ENCODE measurements at regions not wholly inside any gene's neighbourhood (a gene's known extent, or its start where the extent isn't known, plus 50 kb on each side); places are given as distances from the start of the nearest gene placed in this dataset.

DNA sequence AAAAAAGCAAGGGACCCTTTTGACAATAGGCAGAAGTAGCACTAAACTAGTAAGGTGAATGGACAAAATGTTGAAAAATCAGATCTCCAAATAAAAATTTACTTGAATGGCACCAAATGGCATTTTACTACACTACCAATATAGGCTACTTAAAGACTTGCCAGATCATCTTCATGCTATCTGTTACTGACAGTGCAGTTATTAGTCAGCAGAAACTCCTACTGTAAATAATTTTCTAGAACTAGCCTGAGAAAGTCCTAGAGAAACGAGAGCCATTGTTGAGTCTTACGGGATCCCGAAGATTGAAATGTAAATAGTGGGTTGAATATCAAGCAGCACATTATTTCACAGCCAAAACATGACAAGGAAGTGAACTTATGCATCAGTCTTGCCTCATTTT is 350.3 kb downstream of the SEC23A start:
- DNase-seq (ENCODE audit: low spot score) (no peak), ATAC-seq (no peak)
- Mint-ChIP-seq H3K27me3 (no peaks in the 10 kb centered on the region), H3K4me1 (ENCODE audit: low read depth in 2 of 2) (no peaks in the 10 kb centered on the region), H3K36me3 (no peaks in the 10 kb centered on the region), H3K27ac (no peak overlapping the region), H3K9me3 (no peaks in the 10 kb centered on the region), H3K4me3 (no peak overlapping the region)

DNA sequence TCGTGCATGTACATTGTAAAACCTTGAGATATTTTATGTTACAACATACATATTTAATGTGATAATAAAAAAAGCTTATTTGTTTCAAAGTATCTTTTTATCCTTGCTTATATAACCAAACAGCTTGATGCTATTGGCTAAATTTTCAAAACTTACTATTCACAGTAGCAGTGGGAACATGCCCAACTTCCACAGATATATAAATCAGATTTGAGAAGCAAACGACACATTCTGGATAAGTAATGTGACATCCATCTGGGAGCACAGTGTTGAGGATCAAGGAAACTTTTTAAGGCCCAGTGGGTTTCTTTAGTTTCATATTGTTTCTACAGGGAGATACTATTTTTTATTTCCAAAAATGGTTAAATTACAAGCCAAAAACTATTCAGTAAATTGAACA is 350.7 kb downstream of the SEC23A start:
- no peak for DNase-seq (ENCODE audit: low spot score)
- Mint-ChIP-seq H3K36me3 (no peaks in the 10 kb centered on the region), H3K9me3 (no peaks in the 10 kb centered on the region), H3K4me1 (ENCODE audit: low read depth in 2 of 2) (no peaks in the 10 kb centered on the region), H3K27ac (no peak overlapping the region), H3K4me3 (no peak overlapping the region), H3K27me3 (no peaks in the 10 kb centered on the region)
- ATAC-seq: no peak

GRCh38 chr14:38751459-38751858 is 351.6 kb downstream of the SEC23A start:
- H3K4me3 Mint-ChIP-seq: no peak overlapping the region
- H3K27ac Mint-ChIP-seq: no peak overlapping the region
- DNase-seq (ENCODE audit: low spot score): no peak
- ATAC-seq: no peak
- H3K9me3 Mint-ChIP-seq: no peaks in the 10 kb centered on the region
- no peaks in the 10 kb centered on the region for H3K4me1 Mint-ChIP-seq (ENCODE audit: low read depth in 2 of 2)
- H3K36me3 Mint-ChIP-seq: no peaks in the 10 kb centered on the region
- H3K27me3 Mint-ChIP-seq: no peaks in the 10 kb centered on the region

DNA sequence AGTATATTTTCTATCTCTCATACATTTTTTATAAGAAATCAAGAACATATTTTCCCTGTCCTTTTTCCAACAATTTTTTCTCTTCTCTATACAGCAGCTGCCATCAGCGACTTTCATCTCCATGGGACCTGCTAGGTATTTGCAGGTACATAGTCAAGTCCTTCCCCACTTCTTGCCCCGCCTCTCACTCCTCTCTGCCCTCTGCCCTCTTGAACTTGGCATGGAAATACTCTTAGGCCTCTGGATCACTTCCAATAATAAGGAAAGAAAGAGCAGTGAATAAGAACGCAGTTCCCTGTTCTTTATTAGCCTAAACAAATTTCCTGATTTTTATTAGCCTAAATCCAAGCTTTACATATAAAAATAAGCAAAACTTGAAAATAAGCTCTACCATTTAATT is 353.1 kb downstream of the SEC23A start:
- no peak overlapping the region for H3K4me3 Mint-ChIP-seq
- no peak for ATAC-seq

GRCh38 chr14:38745861-38746260 is 357.2 kb downstream of the SEC23A start:
- no peak for ATAC-seq

More for the DNA sequence above, 353.1 kb downstream of the SEC23A start:
- no peak for DNase-seq (ENCODE audit: low spot score)
- H3K9me3 Mint-ChIP-seq: no peaks in the 10 kb centered on the region
- H3K27me3 Mint-ChIP-seq: no peaks in the 10 kb centered on the region
- no peak overlapping the region for H3K27ac Mint-ChIP-seq
- H3K36me3 Mint-ChIP-seq: no peaks in the 10 kb centered on the region
- no peaks in the 10 kb centered on the region for H3K4me1 Mint-ChIP-seq (ENCODE audit: low read depth in 2 of 2)

DNA sequence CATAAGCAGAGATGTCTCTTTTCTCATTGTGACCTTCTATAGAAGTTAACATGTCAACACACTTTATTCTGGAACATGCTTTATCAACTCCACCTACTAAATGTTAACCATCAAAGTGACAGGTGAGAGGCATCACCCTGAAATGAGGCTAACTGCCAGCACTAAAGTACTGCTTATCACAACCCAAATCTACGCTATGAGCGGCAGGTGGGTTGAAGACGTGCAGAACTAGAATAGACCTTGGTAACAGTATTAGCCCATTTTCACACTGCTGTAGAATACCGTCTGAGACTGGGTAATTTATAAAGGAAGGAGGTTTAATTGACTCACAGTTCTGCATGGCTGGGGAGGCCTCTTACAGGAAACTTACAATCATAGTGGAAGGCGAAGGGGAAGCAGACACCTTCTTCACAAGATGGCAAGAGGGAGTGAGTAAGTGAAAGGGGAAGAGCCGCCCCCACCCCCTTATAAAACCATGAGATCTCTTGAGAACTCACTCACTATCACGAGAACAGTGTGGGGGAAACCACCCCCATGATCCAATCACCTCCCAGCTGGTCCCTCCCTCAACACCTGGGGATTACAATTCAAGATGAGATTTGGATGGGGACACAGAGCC is 359.0 kb downstream of the SEC23A start:
- ATAC-seq (no peak), DNase-seq (ENCODE audit: low spot score) (no peak)
- Mint-ChIP-seq H3K27ac (no peak overlapping the region), H3K4me3 (no peak overlapping the region), H3K27me3 (no peaks in the 10 kb centered on the region), H3K4me1 (ENCODE audit: low read depth in 2 of 2) (no peaks in the 10 kb centered on the region), H3K9me3 (no peaks in the 10 kb centered on the region), H3K36me3 (no peaks in the 10 kb centered on the region)

More at GRCh38 chr14:38745861-38746260, 357.2 kb downstream of the SEC23A start:
- no peak for DNase-seq (ENCODE audit: low spot score)
- no peaks in the 10 kb centered on the region for H3K9me3 Mint-ChIP-seq
- no peaks in the 10 kb centered on the region for H3K27me3 Mint-ChIP-seq
- H3K27ac Mint-ChIP-seq: no peak overlapping the region
- H3K4me3 Mint-ChIP-seq: no peak overlapping the region
- no peaks in the 10 kb centered on the region for H3K4me1 Mint-ChIP-seq (ENCODE audit: low read depth in 2 of 2)
- H3K36me3 Mint-ChIP-seq: no peaks in the 10 kb centered on the region

DNA sequence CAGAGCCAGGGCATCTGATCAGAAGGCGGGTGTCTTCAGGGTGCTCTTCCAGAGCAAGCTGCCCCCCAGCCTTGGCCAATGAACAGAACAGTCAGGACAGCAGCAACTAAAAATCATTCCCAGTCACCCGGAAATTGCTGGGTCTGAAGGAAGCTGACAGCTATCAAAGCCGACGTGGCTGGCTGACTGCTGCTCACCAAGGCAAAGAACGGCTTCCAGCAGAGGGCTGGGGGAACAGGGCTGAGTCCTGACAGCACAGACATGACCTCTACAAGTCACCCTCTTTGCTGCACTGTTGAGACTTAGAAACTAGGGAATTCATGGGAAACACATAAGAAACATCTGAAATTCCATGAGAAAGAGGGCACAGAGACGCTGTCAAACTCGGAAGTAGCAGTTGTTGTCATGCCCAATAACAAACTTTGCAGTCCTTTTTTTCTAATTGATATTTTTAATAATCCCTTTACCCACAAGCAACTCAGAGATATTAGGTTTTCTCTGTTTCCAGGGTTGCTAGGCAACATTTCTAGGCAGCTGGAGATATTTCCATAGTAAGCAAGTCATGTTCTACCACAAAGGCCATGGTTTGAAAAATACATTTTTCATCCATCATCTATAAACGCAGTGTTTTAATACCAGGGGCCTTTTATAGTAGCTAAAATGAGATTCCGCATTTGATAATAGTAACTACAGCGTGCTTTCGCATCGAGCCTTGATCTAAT is 365.2 kb downstream of the SEC23A start:
- DNase-seq (ENCODE audit: low spot score) (no peak), ATAC-seq (no peak)
- Mint-ChIP-seq H3K9me3 (peaks cover 3% of the 10 kb centered on the region), H3K4me3 (no peak overlapping the region), H3K27ac (no peak overlapping the region), H3K36me3 (no peaks in the 10 kb centered on the region), H3K4me1 (ENCODE audit: low read depth in 2 of 2) (no peaks in the 10 kb centered on the region), H3K27me3 (no peaks in the 10 kb centered on the region)

DNA sequence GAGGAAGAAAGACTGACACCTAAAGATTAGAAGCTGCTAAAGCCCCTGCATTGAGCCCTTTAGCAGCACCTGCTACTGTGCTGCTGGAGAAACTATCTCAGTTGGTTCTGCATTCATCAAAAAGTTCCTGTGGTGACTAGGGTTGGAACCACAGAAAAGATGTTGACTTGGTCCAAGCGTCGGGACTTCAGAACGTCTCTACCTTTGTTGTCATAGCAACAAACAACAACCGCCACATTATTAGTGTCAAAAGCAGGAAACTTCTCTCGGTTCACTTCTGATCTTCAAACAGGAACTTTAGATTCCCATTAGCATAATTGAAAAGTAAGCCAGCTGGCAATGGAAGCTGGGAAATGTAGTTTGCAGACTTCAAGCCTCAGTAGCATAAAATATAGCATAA is 368.0 kb downstream of the SEC23A start:
- H3K27ac Mint-ChIP-seq: no peak overlapping the region
- no peak for ATAC-seq
- no peaks in the 10 kb centered on the region for H3K27me3 Mint-ChIP-seq
- no peaks in the 10 kb centered on the region for H3K4me1 Mint-ChIP-seq (ENCODE audit: low read depth in 2 of 2)
- no peak overlapping the region for H3K4me3 Mint-ChIP-seq
- DNase-seq (ENCODE audit: low spot score): no peak
- no peaks in the 10 kb centered on the region for H3K36me3 Mint-ChIP-seq
- peaks cover 3% of the 10 kb centered on the region for H3K9me3 Mint-ChIP-seq

- Mint-ChIP-seq H3K36me3 (no peaks in the 10 kb centered on the region), H3K4me3 (no peak overlapping the region), H3K27ac (no peak overlapping the region), H3K27me3 (no peaks in the 10 kb centered on the region), H3K4me1 (ENCODE audit: low read depth in 2 of 2) (no peaks in the 10 kb centered on the region), H3K9me3 (peaks cover 3% of the 10 kb centered on the region)
- DNase-seq (ENCODE audit: low spot score) (no peak), ATAC-seq (no peak)
These were observed 371.1 kb downstream of the SEC23A start for GRCh38 chr14:38731962-38732361.

- H3K27ac Mint-ChIP-seq: no peak overlapping the region
- no peaks in the 10 kb centered on the region for H3K4me1 Mint-ChIP-seq (ENCODE audit: low read depth in 2 of 2)
- ATAC-seq: no peak
- no peak for DNase-seq (ENCODE audit: low spot score)
- no peak overlapping the region for H3K4me3 Mint-ChIP-seq
- no peaks in the 10 kb centered on the region for H3K27me3 Mint-ChIP-seq
- no peaks in the 10 kb centered on the region for H3K36me3 Mint-ChIP-seq
- peaks cover 3% of the 10 kb centered on the region for H3K9me3 Mint-ChIP-seq
These were observed 372.6 kb downstream of the SEC23A start for GRCh38 chr14:38730420-38730819.

DNA sequence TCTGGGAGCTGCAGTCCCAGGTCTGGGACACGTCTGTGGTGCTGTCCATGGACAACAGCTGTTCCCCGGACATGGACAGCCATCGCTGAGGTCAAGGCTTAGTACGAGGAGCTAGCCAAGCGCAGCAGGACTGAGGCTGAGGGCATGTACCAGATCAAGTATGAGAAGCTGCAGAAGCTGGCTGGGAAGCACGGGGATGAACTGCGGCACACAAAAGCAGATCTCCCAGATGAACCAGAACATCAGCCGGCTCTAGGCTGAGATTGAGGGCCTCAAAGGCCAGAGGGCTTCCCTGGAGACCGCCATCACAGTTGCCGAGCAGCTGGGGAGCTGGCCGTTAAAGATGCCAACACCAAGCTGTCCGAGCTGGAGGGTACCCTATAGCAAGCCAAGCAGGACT is 375.3 kb downstream of the SEC23A start:
- H3K36me3 Mint-ChIP-seq: no peaks in the 10 kb centered on the region
- peaks cover 3% of the 10 kb centered on the region for H3K9me3 Mint-ChIP-seq
- no peaks in the 10 kb centered on the region for H3K4me1 Mint-ChIP-seq (ENCODE audit: low read depth in 2 of 2)
- no peak overlapping the region for H3K4me3 Mint-ChIP-seq
- no peaks in the 10 kb centered on the region for H3K27me3 Mint-ChIP-seq
- ATAC-seq (no peak), DNase-seq (ENCODE audit: low spot score) (no peak)
- no peak overlapping the region for H3K27ac Mint-ChIP-seq

GRCh38 chr14:38724621-38725020 is 378.4 kb downstream of the SEC23A start:
- Mint-ChIP-seq H3K27ac (no peak overlapping the region), H3K27me3 (no peaks in the 10 kb centered on the region), H3K9me3 (peaks cover 3% of the 10 kb centered on the region), H3K4me1 (ENCODE audit: low read depth in 2 of 2) (no peaks in the 10 kb centered on the region), H3K4me3 (no peak overlapping the region), H3K36me3 (no peaks in the 10 kb centered on the region)
- no peak for ATAC-seq
- DNase-seq (ENCODE audit: low spot score): no peak

- no peaks in the 10 kb centered on the region for H3K36me3 Mint-ChIP-seq
- H3K9me3 Mint-ChIP-seq: peaks cover 3% of the 10 kb centered on the region
- ATAC-seq (no peak), DNase-seq (ENCODE audit: low spot score) (no peak)
- H3K4me1 Mint-ChIP-seq (ENCODE audit: low read depth in 2 of 2): no peaks in the 10 kb centered on the region
- no peaks in the 10 kb centered on the region for H3K27me3 Mint-ChIP-seq
- no peak overlapping the region for H3K4me3 Mint-ChIP-seq
- H3K27ac Mint-ChIP-seq: no peak overlapping the region
These were observed 379.1 kb downstream of the SEC23A start for GRCh38 chr14:38723959-38724358.

- ATAC-seq (no peak), DNase-seq (ENCODE audit: low spot score) (no peak)
- Mint-ChIP-seq H3K4me1 (ENCODE audit: low read depth in 2 of 2) (no peaks in the 10 kb centered on the region), H3K9me3 (peaks cover 7% of the 10 kb centered on the region), H3K27me3 (no peaks in the 10 kb centered on the region), H3K36me3 (no peaks in the 10 kb centered on the region), H3K27ac (no peak overlapping the region), H3K4me3 (no peak overlapping the region)
These were observed 379.8 kb downstream of the SEC23A start for GRCh38 chr14:38723277-38723676.
